ENCODE measurements at regions not wholly inside any gene's neighbourhood (a gene's known extent, or its start where the extent isn't known, plus 50 kb on each side); places are given as distances from the start of the nearest gene placed in this dataset.

- Histone ChIP-seq H3K27me3 (ENCODE audit: insufficient read depth, low read length) (no peaks in the 10 kb centered on the region), H3K4me3 (ENCODE audit: low read length) (no peak overlapping the region), H3K9me3 (ENCODE audit: low read depth, low read length) (no peaks in the 10 kb centered on the region), H3K4me1 (ENCODE audit: insufficient read depth, low read length) (no peaks in the 10 kb centered on the region)
These were observed 377.3 kb upstream of the NFE2L3 start for GRCh38 chr7:25774675-25775074.

- no peaks in the 10 kb centered on the region for H3K9me3 ChIP-seq (ENCODE audit: low read depth, low read length)
- H3K27me3 ChIP-seq (ENCODE audit: insufficient read depth, low read length) = no peaks in the 10 kb centered on the region
- H3K4me1 ChIP-seq (ENCODE audit: insufficient read depth, low read length) = no peaks in the 10 kb centered on the region
- no peak overlapping the region for H3K4me3 ChIP-seq (ENCODE audit: low read length)
These were observed 376.4 kb upstream of the NFE2L3 start for GRCh38 chr7:25775570-25775969.

- Histone ChIP-seq H3K9me3 (ENCODE audit: low read depth, low read length) (no peaks in the 10 kb centered on the region), H3K4me1 (ENCODE audit: insufficient read depth, low read length) (no peaks in the 10 kb centered on the region), H3K4me3 (ENCODE audit: low read length) (no peak overlapping the region), H3K27me3 (ENCODE audit: insufficient read depth, low read length) (no peaks in the 10 kb centered on the region)
These were observed 375.8 kb upstream of the NFE2L3 start for GRCh38 chr7:25775999-25776743.

GRCh38 chr7:25776744-25777123 lies 375.3 kb upstream of the NFE2L3 start:
- H3K4me3 ChIP-seq (ENCODE audit: low read length) = no peak overlapping the region
- no peaks in the 10 kb centered on the region for H3K27me3 ChIP-seq (ENCODE audit: insufficient read depth, low read length)
- H3K9me3 ChIP-seq (ENCODE audit: low read depth, low read length) = no peaks in the 10 kb centered on the region
- no peaks in the 10 kb centered on the region for H3K4me1 ChIP-seq (ENCODE audit: insufficient read depth, low read length)

GRCh38 chr7:25777969-25778708 lies 373.9 kb upstream of the NFE2L3 start:
- Histone ChIP-seq H3K27me3 (ENCODE audit: insufficient read depth, low read length) (no peaks in the 10 kb centered on the region), H3K9me3 (ENCODE audit: low read depth, low read length) (no peaks in the 10 kb centered on the region), H3K4me1 (ENCODE audit: insufficient read depth, low read length) (no peaks in the 10 kb centered on the region), H3K4me3 (ENCODE audit: low read length) (no peak overlapping the region)

GRCh38 chr7:25779002-25779546 lies 372.9 kb upstream of the NFE2L3 start:
- no peak overlapping the region for H3K4me3 ChIP-seq (ENCODE audit: low read length)
- H3K9me3 ChIP-seq (ENCODE audit: low read depth, low read length) = no peaks in the 10 kb centered on the region
- H3K27me3 ChIP-seq (ENCODE audit: insufficient read depth, low read length) = no peaks in the 10 kb centered on the region
- no peaks in the 10 kb centered on the region for H3K4me1 ChIP-seq (ENCODE audit: insufficient read depth, low read length)

- Histone ChIP-seq H3K9me3 (ENCODE audit: low read depth, low read length) (no peaks in the 10 kb centered on the region), H3K4me3 (ENCODE audit: low read length) (no peak overlapping the region), H3K27me3 (ENCODE audit: insufficient read depth, low read length) (no peaks in the 10 kb centered on the region), H3K4me1 (ENCODE audit: insufficient read depth, low read length) (no peaks in the 10 kb centered on the region)
These were observed 371.1 kb upstream of the NFE2L3 start for GRCh38 chr7:25780904-25781303.

GRCh38 chr7:25781704-25782103 lies 370.3 kb upstream of the NFE2L3 start:
- H3K4me3 ChIP-seq (ENCODE audit: low read length) = no peak overlapping the region
- no peaks in the 10 kb centered on the region for H3K27me3 ChIP-seq (ENCODE audit: insufficient read depth, low read length)
- no peaks in the 10 kb centered on the region for H3K9me3 ChIP-seq (ENCODE audit: low read depth, low read length)
- no peaks in the 10 kb centered on the region for H3K4me1 ChIP-seq (ENCODE audit: insufficient read depth, low read length)

GRCh38 chr7:25786936-25787335 lies 365.1 kb upstream of the NFE2L3 start:
- H3K27me3 ChIP-seq (ENCODE audit: insufficient read depth, low read length) = peaks cover 3% of the 10 kb centered on the region
- no peaks in the 10 kb centered on the region for H3K9me3 ChIP-seq (ENCODE audit: low read depth, low read length)
- no peak overlapping the region for H3K4me3 ChIP-seq (ENCODE audit: low read length)
- H3K4me1 ChIP-seq (ENCODE audit: insufficient read depth, low read length) = no peaks in the 10 kb centered on the region

GRCh38 chr7:25787336-25787735 lies 364.7 kb upstream of the NFE2L3 start:
- Histone ChIP-seq H3K9me3 (ENCODE audit: low read depth, low read length) (no peaks in the 10 kb centered on the region), H3K27me3 (ENCODE audit: insufficient read depth, low read length) (peaks cover 3% of the 10 kb centered on the region), H3K4me1 (ENCODE audit: insufficient read depth, low read length) (no peaks in the 10 kb centered on the region), H3K4me3 (ENCODE audit: low read length) (no peak overlapping the region)

- Histone ChIP-seq H3K27me3 (ENCODE audit: insufficient read depth, low read length) (peaks cover 3% of the 10 kb centered on the region), H3K9me3 (ENCODE audit: low read depth, low read length) (no peaks in the 10 kb centered on the region), H3K4me1 (ENCODE audit: insufficient read depth, low read length) (no peaks in the 10 kb centered on the region), H3K4me3 (ENCODE audit: low read length) (no peak overlapping the region)
These were observed 363.6 kb upstream of the NFE2L3 start for GRCh38 chr7:25788371-25788770.

- H3K4me3 ChIP-seq (ENCODE audit: low read length) = no peak overlapping the region
- peaks cover 3% of the 10 kb centered on the region for H3K27me3 ChIP-seq (ENCODE audit: insufficient read depth, low read length)
- H3K9me3 ChIP-seq (ENCODE audit: low read depth, low read length) = no peaks in the 10 kb centered on the region
- H3K4me1 ChIP-seq (ENCODE audit: insufficient read depth, low read length) = no peaks in the 10 kb centered on the region
These were observed 362.9 kb upstream of the NFE2L3 start for GRCh38 chr7:25788961-25789620.

- Histone ChIP-seq H3K27me3 (ENCODE audit: insufficient read depth, low read length) (peaks cover 3% of the 10 kb centered on the region), H3K9me3 (ENCODE audit: low read depth, low read length) (no peaks in the 10 kb centered on the region), H3K4me3 (ENCODE audit: low read length) (no peak overlapping the region), H3K4me1 (ENCODE audit: insufficient read depth, low read length) (no peaks in the 10 kb centered on the region)
These were observed 362.0 kb upstream of the NFE2L3 start for GRCh38 chr7:25789701-25790640.

GRCh38 chr7:25790963-25791362 lies 361.0 kb upstream of the NFE2L3 start:
- H3K27me3 ChIP-seq (ENCODE audit: insufficient read depth, low read length) = peaks cover 3% of the 10 kb centered on the region
- H3K4me1 ChIP-seq (ENCODE audit: insufficient read depth, low read length) = no peaks in the 10 kb centered on the region
- H3K9me3 ChIP-seq (ENCODE audit: low read depth, low read length) = no peaks in the 10 kb centered on the region
- H3K4me3 ChIP-seq (ENCODE audit: low read length) = no peak overlapping the region

All from mononuclear cell (primary cell).